GM21528 (cell line): ENCODE measurements at regions not wholly inside any gene's neighbourhood (a gene's known extent, or its start where the extent isn't known, plus 50 kb on each side); places are given as distances from the start of the nearest gene placed in this dataset.
"Not testable (repeated sequence)": the region's sequence is repeated elsewhere in the genome, so short reads cannot be mapped to it uniquely, and the experiment has no call there.

Source experiments
- ATAC-seq: cut with Tn5 transposase; IDR thresholded peaks from one replicate; pipeline ENCODE4 v1.9.1; 2021; ENCODE audit warnings: mild to moderate bottlenecking, moderate library complexity; ENCODE audit not compliant: unreplicated experiment, low FRiP score

DNA sequence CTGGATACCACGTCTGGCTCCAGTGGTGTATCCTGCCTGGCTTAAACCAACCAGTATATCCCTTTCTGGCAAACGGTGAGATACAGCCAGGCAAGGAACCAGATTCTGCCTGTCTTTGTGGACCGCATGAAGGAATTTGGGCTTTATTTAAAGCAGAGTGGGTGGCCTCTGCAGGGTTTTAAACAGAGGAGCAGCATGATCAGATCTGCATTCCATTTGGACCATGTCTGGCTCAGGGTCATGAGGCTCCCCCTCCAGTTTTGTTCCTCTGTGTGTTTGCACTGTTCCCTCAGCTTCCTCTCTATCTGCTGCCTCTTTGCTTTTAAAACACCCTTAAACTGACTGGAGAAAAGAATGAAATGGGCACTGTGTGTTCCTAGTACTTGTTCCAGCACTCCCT is 195.0 kb downstream of the GIPC2 start:
- ATAC-seq, result no peak

DNA sequence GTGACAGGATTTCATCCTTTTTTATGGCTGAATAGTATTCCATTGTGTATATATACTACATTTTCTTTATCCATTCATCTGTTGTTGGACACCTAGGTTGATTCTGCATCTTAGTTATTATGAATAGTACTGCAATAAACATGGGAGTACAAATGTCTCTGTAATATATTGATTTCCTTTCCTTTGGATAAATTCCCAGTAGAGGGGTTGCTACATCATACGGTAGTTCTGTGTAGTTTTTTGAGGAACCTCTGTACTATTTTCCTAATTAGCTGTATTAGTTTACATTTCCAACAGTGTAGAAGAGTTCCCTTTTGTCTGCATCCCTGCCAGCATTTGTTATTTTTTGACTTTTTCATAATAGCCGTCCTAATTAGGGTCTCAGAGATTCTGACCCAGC is 201.3 kb downstream of the GIPC2 start:
- ATAC-seq, result no peak

DNA sequence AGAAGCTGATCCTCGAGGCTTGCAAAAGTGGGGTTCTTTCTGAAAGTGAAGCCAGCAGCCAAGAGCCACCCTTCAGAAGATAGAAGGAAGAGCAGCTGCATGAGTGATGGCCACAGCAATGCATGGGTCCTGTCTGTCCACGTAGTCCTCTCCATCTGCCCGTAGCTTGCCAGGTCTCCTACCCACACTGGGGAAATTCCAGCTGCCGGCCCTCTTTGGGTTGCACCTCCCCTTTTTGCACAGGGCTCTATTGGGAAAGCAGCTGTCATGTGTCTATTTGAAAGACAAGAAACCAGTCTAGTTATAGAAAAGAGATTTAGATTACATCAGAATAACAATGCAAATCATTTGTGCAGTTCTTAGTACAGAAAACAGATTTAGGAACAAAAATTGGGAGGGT is 204.4 kb downstream of the GIPC2 start:
- ATAC-seq, result no peak

DNA sequence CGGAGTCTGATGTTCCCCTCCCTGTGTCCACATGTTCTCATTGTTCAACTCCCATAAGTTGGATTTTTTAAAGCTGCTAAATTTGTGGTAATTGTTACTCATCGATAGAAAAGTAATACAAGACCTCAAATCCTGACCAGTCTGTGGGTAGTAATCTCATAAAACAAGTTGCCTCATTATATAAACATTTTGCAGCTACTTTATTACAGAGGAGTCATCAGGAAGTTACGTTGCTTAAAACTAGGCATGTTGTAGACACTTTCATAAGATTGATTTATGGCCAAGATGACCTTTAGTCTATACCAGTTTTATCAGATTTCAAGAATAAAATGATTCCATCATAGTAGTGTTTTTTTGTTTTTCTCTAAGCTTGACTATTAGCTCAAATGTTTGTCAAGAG is 208.8 kb downstream of the GIPC2 start:
- no peak for ATAC-seq

DNA sequence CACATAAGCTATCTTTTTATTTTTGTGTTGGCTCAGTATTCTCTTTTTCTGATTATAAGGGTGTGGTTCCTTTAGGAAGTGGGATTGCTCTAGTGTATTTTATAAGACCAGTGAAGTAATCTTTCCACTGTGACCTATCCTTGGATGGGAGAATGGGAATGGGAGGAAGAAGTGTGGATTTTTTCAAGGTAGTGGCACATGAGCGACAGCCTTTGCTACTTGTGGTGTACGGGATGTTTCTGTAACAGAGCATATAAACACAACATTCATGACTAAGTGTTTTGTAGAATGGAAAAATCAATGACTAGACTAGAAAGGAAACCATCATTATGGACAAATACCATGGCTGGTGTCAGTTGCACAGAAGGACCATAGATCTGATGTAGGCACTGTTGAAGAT is 209.6 kb downstream of the GIPC2 start:
- ATAC-seq, result no peak

DNA sequence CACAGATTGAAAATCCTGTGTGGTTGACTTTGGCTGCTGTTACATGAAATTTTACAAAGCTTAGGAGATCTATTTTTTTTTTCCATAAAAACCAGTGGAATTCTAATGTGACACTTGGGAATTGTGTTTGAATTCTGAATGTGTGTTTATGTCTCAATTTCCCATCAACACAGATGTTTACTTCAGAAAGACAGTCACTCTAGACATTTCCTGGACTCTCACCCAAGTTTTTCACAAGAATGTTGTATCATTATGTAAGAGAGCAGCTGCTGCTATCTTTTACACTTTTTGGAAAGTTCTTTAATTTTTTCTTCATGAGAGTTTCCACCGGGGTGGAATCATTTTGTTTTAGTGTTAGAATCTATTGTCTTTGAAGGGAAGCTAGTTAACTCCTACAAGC is 210.1 kb downstream of the GIPC2 start:
- ATAC-seq, result no peak

DNA sequence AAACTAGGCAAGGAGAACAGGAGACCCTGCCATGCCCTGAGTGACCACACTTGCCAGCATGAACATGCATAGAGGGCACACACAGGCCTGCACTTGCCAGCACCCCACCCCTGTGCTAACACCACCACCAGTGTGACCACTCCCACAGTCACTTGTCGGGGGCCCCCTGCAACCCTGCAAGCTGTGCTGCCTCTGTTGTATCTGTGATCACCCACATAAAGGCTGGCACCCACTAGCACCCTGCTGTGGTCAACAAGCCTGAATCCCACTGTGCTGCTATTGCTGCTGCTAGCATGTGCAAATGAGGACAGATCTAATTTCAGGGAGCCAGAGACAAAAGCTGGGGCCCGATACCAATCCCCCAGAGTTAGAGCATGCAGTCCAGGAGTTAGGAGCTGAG is 217.7 kb downstream of the GIPC2 start:
- ATAC-seq, result no peak

DNA sequence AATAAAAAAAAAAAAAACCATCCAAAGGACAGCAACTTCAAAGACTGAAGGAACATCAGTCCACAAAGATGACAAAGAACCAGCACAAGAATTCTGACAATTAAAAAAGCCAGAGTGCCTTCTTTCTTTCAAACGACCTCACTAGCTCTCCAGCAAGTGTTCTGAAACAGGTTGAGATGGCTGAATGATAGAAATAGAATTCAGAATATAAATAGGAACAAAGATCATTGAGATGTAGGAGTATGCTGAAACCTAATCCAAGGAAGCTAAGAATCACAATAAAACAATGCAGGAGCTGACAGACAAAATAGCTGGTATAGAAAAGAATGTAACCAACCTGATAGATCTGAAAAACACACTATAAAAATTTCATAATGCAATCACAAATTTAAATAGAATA is 218.2 kb downstream of the GIPC2 start:
- ATAC-seq, result no peak

DNA sequence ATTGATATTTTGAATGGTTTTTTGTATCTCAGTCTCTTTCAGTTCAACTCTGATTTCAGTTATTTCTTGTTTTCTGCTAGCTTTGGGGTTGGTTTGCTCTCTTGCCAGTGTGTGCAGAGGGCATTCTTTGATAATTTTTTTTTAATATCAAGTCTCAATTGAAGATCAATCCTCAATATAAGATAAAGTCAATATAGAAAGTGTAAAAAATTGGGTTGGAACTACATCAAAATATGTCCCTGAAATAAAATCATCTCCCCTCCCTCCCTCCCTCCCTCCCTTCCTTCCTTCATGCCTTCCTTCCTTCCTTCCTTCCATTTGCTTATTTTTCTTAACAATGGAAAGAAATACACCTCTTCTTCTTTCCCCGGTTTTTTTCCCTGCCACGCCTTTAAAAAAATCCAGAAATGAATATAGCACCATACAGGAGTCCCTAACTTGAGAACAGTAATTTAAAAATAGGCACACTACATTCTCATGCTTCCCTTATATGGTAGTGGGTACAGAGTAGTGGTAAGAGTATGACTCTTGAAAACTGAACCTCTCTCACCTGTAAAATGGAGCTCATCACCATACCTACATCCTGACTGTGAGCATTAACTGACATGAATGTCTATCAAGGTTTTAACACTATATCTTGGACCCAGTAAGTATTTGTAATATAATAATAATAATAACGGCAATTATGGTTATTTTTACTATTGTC is 221.9 kb downstream of the GIPC2 start:
- ATAC-seq, result no peak

DNA sequence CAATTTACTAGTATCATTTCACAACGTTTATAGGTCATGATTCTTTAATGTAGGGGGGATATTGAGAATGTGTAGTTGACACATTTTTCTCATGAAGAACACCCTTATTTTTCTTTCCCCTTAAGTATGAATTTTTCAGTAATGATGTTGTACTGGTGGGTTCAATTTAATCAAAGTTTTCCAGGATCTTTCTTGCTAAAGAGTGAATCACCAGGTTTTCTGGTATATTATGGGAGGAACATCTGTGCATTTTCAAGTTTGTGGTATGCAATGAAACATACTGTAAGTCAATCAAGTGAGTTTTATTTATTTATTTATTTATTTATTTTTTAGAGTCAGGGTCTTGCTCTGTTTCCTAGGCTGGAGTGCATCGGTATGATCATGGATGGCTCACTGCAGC is 221.2 kb upstream of the PTGFR start:
- ATAC-seq, result no peak

DNA sequence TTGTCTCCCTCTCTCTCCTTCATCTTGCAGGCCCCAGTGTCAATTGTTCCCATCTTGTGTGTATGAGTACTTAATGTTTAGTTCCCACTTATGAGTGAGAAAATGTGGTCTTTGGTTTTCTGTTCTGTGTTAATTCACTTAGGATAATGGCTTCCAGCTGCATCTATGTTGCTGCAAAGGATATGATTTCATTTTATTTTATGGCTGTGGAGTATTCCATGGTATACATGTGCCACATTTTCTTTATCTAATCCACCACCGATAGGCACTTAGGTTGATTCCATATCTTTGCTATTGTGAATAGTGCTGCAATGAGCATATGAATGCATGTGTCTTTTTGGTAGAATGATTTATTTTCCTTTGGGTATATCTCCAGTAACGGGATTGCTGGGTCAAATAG is 219.4 kb upstream of the PTGFR start:
- ATAC-seq, result not testable (repeated sequence)

DNA sequence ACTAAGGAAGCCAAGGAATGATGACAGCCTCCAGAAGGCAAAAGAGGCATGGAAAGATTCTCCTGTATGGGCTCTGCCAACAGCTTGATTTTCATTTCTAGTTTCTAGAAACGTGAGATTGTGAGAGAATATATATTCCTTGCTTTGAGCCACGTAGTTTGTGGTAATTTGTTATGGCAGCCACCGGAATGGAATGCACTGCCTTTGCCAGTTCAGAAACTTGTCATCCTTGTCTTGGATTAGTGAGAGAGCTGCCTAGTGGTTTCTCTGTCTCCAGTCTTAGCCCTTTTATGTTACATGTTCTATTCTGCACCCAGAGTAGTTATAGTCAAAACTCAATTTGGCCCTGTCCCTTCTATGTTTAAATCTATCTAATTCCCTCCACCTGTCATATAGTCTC is 216.0 kb upstream of the PTGFR start:
- ATAC-seq, result no peak

DNA sequence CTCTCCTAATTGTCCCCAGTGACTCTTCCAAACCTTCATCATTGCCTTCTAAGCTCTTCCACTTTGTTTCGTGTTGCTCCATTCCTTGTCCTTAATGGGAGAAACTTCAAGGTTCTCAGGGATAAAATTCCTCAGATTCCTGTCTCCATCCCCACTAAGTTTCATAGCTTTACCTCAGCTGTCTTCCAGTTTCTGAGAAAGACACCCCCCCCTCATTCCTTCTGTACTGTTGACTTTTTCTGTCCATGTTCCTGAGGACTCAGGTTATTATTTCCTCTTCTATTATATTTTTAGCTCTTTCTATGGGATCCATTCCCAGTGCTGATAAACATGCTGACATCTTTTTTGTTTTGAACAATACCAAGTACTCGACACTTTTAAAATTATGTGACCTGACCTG is 215.3 kb upstream of the PTGFR start:
- ATAC-seq, result no peak

DNA sequence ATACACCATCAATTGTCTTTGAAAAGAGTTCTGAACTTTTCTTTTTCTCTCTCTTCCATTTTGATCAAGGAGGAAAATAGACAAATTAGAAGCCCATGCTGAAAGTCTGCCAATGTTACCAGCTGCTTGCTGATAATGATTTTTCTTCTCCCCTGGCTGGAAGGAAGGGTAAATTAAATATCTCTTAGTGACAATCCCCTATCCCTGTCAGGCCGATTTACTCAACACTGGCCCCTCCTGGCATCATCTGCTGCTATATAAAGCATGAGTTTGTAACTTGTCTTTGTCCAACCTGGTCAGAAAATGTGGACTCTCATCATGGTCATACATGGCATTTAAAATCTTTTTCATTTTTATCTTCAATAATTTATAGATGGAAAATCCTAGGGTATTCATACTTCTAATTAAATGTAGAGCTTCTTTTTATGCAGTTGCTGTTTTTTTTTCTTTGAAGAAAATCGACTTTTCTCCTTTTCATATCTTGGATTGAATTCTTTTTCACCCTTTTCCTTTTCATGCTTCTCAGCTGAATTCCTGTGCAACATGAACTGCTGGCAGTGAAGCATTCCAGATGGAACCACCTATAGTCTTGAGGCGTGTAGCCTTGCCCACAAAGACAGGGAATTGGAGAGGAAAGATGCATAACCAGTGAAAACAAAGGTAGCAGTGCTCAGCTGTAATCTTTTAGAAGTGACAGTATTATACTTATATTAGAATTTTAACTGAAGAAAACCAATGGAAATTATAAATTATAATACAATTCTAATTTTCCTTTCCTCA is 214.7 kb upstream of the PTGFR start:
- ATAC-seq, result no peak

DNA sequence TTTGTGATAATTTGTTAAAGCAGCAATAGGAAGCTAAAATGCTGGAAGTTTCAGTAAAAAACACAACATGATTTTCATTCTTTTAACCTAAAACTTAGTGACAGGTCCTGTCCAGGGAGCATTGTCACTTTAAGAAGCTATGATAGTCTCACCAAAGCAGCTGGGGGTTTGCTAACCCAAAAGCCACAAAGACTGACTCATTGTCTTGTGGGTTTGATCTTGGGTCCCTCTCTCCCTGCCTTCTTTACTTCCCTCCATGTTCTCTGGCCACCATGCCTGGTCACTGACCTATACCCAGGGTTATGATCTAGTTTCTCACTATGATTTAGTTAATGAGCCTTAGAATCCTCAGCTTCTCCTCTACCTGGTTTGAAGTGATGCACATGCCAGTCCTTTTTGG is 213.5 kb upstream of the PTGFR start:
- no peak for ATAC-seq

DNA sequence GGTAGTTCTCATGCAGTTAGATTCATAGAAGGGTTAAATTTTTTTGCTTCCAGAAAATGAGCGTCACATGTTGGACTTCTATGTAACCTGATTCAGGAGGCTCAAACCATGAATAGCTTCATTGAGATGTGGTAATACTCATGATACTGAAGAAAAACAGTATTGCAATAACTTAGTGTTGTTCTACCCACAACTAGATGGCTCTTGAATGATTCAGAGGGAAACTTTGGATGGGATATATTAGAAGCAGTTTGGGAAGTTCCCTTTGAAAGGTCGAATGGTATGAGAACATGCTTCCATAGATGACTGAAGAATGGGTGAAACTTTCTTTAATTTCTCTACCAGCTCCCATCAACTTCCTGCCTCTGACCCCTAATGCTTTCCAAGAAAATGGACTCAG is 211.7 kb upstream of the PTGFR start:
- ATAC-seq, result no peak

DNA sequence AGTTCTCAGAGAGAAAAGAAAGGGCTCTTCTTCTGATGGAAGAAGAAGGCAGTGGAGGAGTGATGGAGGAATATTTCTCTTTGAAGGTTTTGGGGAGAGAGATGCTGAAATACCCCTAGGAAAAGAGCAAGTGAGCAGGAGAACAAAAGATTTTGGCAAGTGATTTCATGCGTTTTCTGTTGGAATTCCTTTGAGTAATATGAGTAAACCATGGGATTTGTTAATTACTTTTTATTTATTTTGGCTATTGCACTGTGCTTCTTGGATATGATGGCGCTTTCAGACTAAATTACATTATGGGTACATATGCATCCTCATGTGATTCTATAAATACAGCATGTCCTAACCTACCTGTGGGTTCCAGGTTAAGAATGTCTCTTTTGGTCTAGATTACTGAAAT is 210.1 kb upstream of the PTGFR start:
- no peak for ATAC-seq

DNA sequence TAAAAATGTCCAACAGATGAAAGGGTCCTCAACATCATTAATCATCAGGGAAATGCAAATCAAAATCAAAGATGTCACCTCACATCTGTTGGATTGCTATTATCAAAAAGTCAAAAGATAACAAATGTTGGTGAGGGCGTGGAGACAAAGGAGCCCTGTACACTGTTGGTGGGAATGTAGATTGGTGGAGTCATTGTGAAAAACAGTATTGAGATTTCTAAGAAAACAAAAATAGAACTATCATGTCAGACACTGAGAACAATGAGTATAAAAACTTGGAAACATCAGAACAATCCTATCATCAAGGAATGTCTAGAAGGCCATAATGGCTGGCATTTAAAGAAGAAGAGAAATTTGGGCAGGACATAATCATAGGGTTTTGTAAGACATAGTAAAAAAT is 209.2 kb upstream of the PTGFR start:
- no peak for ATAC-seq

DNA sequence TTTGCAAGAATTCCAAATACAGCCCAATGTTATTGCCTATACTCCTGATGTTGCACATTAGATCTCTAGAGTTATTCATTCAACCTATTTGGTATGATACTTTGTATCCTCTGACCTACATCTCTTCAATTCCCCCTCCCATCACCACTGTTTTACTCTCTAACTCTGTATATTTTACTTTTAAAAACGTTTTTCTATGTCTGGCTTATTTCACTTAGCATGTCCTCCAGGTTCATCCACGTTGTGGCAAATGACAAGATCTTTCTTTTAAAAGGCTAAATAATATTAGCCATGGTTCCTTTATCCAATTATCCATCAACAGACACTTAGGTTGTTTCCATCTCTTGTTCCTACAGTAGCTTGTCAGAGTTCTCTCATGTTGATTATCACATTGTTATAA is 207.1 kb upstream of the PTGFR start:
- no peak for ATAC-seq

DNA sequence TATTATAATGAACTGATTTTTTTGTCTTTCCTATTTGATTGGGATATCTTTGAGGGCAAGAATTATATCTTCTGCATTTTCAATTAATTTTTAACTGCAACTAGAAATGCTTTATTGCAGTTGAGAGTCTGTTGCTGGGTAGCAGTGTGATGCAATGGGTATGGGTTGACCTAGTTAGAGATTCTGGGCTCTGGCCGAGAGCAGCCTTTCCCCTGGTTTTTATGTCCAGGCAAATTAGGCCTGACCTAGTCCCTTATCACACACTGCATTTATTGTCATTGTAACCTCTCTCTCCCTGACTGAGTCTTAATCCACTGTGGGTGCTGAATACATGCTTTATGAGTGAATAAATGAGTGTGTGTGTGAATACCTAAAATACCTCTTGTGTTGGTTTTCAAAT is 206.4 kb upstream of the PTGFR start:
- no peak for ATAC-seq

DNA sequence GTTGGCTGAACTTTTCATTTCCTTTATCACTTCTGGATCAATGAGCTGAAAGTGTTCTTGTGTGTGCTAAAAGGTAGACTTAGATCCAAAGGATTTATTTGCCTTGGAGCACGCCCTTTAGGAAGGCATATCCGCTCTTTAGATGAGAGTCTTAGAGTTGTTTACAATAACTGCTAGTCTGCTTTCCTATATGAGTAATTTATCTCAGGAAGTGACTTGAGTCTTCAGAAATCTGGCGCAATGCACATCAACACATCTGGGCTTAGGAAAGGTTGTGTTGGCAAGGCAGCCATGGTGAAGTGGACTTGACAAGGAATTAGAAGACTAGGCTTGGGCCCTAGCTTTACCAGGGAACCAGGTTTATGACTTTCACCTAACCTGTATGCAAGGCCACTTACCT is 204.1 kb upstream of the PTGFR start:
- no peak for ATAC-seq

DNA sequence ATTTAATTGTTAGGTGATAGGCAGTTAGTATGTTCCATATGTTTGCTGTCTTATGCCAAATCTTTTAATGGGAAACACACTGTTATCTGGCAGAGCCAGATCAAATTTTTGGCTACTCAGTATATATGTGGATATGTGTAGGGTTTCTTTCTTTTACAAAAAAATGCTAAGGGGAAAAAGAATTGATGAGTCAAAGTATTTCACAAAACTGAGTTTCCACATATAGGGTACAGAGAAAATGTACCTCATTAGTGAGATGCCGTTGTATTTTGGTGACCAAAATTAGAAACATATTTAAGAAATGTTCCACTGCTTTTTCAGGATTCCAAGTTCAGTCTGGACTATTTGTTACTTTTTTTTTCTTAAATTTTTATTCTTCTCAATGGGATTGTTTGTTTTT is 201.2 kb upstream of the PTGFR start:
- ATAC-seq, result no peak
